Breast epithelium (tissue), 4 donors: ENCODE measurements at regions not wholly inside any gene's neighbourhood (a gene's known extent, or its start where the extent isn't known, plus 50 kb on each side); places are given as distances from the start of the nearest gene placed in this dataset.
"Not testable (repeated sequence)": the region's sequence is repeated elsewhere in the genome, so short reads cannot be mapped to it uniquely, and the experiment has no call there.

Experiments
- DNase-seq, 2 donors: peaks; one replicate each; pipeline ENCODE4 v3.0.0-alpha.2; 2019; ENCODE audit warnings: low spot score in 2 of 2
- H3K27ac ChIP-seq, 2 donors: fragments of 200-600 bp; sonication (generic) in 1 of 2; one replicate each; pipeline ENCODE4 v1.5.1; 2016 to 2019; ENCODE audit warnings: mild to moderate bottlenecking in 1 of 2
- H3K27me3 ChIP-seq, 2 donors: fragments of 200-600 bp; sonication (generic) in 1 of 2; one replicate each; pipeline versions ENCODE4 v1.5.1 to v1.6.0; 2017 to 2019; ENCODE audit warnings: control low read depth in 1 of 2, mild to moderate bottlenecking in 1 of 2
- H3K36me3 ChIP-seq: fragments of 200-600 bp; one replicate; pipeline ENCODE4 v1.5.1; 2019
- H3K4me1 ChIP-seq, 2 donors: fragments of 200-600 bp; sonication (generic); one replicate each; pipeline ENCODE4 v1.5.1; 2016 to 2019; ENCODE audit warnings: control low read depth in 1 of 2
- H3K4me3 ChIP-seq, 3 donors: fragments of 200-600 bp; sonication (generic); 1 replicate in 2 of 3; 2 replicates in 1 of 3; pipeline ENCODE4 v1.5.1; 2016 to 2019; ENCODE audit warnings: mild to moderate bottlenecking in 3 of 3, moderate library complexity in 2 of 3
- H3K9me3 ChIP-seq, 2 donors: fragments of 200-600 bp; sonication (generic) in 1 of 2; one replicate each; pipeline ENCODE4 v1.5.1; 2016 to 2019; ENCODE audit warnings: control low read depth in 1 of 2
- CTCF ChIP-seq, 3 donors: fragments of 450-650 bp; IDR thresholded peaks; one replicate each; pipeline ENCODE4 v1.5.1; 2016 to 2017; ENCODE audit warnings: antibody characterized with exemption in 3 of 3, mild to moderate bottlenecking in 3 of 3, moderate library complexity in 3 of 3
- POLR2A ChIP-seq: fragments of 450-650 bp; IDR thresholded peaks from one replicate; pipeline ENCODE4 v1.6.1; 2016; ENCODE audit warnings: antibody characterized with exemption, mild to moderate bottlenecking, moderate library complexity
- POLR2AphosphoS5 ChIP-seq, 3 donors: sonication (generic); formaldehyde crosslinking; IDR thresholded peaks; one replicate each; pipeline ENCODE4 v1.6.1; 2017; ENCODE audit warnings: antibody characterized with exemption in 3 of 3
- intact Hi-C: fragments of 100-400 bp; cut with DNase I; formaldehyde crosslinking; loops from one replicate; pipeline ENCODE4 v1.15.1; 2023; ENCODE audit warnings: low total_unique reads

- Histone ChIP-seq H3K36me3 (no peaks in the 10 kb centered on the region), H3K9me3 (no peaks in the 10 kb centered on the region), H3K27ac (no peak overlapping the region), H3K4me1 (no peaks in the 10 kb centered on the region), H3K27me3 (peaks cover 0 to 25% of the 10 kb centered on the region in 2 donors), H3K4me3 (no peak overlapping the region)
- no peak for TF ChIP-seq POLR2A
- TF ChIP-seq POLR2AphosphoS5 (IDR thresholded peaks at IDR 0.05): no peak
- TF ChIP-seq CTCF (IDR thresholded peaks at IDR 0.05): no peak
- intact Hi-C loops: no loop called here
- no peak for DNase-seq
Observed at GRCh38 chr22:48403521-48404403, 1423.9 kb downstream of the BRD1 start.

GRCh38 chr22:48402591-48403031, 1425.1 kb downstream of the BRD1 start:
- Histone ChIP-seq H3K36me3 (no peaks in the 10 kb centered on the region), H3K27me3 (peaks cover 0 to 21% of the 10 kb centered on the region in 2 donors), H3K4me1 (no peaks in the 10 kb centered on the region), H3K27ac (no peak overlapping the region), H3K4me3 (no peak overlapping the region), H3K9me3 (no peaks in the 10 kb centered on the region)
- intact Hi-C loops: no loop called here
- DNase-seq: no peak
- TF ChIP-seq POLR2A: no peak
- TF ChIP-seq POLR2AphosphoS5 (IDR thresholded peaks at IDR 0.05): no peak
- no peak for TF ChIP-seq CTCF (IDR thresholded peaks at IDR 0.05)

GRCh38 chr22:48401523-48401922, 1426.2 kb downstream of the BRD1 start:
- intact Hi-C loops, H3K9me3 ChIP-seq, H3K4me1 ChIP-seq, DNase-seq, H3K4me3 ChIP-seq, H3K36me3 ChIP-seq, H3K27ac ChIP-seq: not testable (repeated sequence)
- peaks cover 0 to 31% of the 10 kb centered on the region in 2 donors for H3K27me3 ChIP-seq

GRCh38 chr22:48398181-48398905, 1429.3 kb downstream of the BRD1 start:
- Histone ChIP-seq H3K27ac (no peak overlapping the region), H3K27me3 (peaks cover 0 to 50% of the 10 kb centered on the region in 2 donors), H3K36me3 (no peaks in the 10 kb centered on the region), H3K4me3 (no peak overlapping the region), H3K4me1 (no peaks in the 10 kb centered on the region), H3K9me3 (no peaks in the 10 kb centered on the region)
- TF ChIP-seq POLR2AphosphoS5 (IDR thresholded peaks at IDR 0.05) (no peak), CTCF (IDR thresholded peaks at IDR 0.05) (no peak), POLR2A (no peak)
- intact Hi-C loops: no loop called here
- DNase-seq: no peak

GRCh38 chr22:48397531-48398180, 1430.0 kb downstream of the BRD1 start:
- no peak for DNase-seq
- Histone ChIP-seq H3K36me3 (no peaks in the 10 kb centered on the region), H3K4me3 (no peak overlapping the region), H3K9me3 (no peaks in the 10 kb centered on the region), H3K27me3 (peaks cover 0 to 57% of the 10 kb centered on the region in 2 donors), H3K27ac (no peak overlapping the region), H3K4me1 (no peaks in the 10 kb centered on the region)
- TF ChIP-seq CTCF (IDR thresholded peaks at IDR 0.05): no peak
- TF ChIP-seq POLR2A: no peak
- TF ChIP-seq POLR2AphosphoS5 (IDR thresholded peaks at IDR 0.05): no peak
- intact Hi-C loops: no loop called here
